ENCODE measurements at regions not wholly inside any gene's neighbourhood (a gene's known extent, or its start where the extent isn't known, plus 50 kb on each side); places are given as distances from the start of the nearest gene placed in this dataset.

DNA sequence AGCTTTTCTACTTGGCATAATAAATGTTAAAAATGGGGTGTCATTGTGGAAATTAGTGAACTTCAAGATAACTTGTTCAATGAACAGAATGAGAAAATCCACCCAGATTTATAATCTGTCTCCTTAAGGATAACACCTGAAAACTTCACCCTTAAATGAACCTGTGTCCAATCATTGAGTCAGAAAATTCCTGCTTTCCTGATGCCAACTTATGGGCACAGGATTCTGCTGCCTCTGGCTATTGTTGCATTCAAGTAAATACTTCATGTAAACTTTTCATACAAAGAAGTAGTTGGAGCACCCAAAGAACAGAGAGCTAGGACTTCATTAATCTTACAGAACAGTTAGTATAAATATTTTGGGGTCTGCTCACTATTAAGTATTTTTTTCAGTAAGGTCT is 98.9 kb upstream of the PLEKHA5 start:
- Histone ChIP-seq H3K27me3 (ENCODE audit: control insufficient read depth in 4 of 4, insufficient read depth in 4 of 4, low read length in 3 of 4) (no peaks in the 10 kb centered on the region), H3K4me3 (ENCODE audit: low read depth in 1 of 3, low read length in 3 of 3) (no peak overlapping the region), H3K36me3 (ENCODE audit: control insufficient read depth in 4 of 4, insufficient read depth in 3 of 4, low read depth in 1 of 4, low read length in 3 of 4) (no peaks in the 10 kb centered on the region), H3K4me1 (ENCODE audit: control insufficient read depth in 4 of 4, insufficient read depth in 4 of 4, low read length in 3 of 4) (no peaks in the 10 kb centered on the region), H3K9me3 (ENCODE audit: control insufficient read depth in 4 of 4, low read length in 3 of 4) (peaks cover 0 to 7% (median 2%) of the 10 kb centered on the region in 4 donors), H3K9ac (ENCODE audit: low read depth in 1 of 2, low read length in 2 of 2) (no peak overlapping the region), H3K27ac (ENCODE audit: low read depth in 1 of 2, low read length in 2 of 2) (no peak overlapping the region)
- no peak for DNase-seq (ENCODE audit: low spot score)
- TF ChIP-seq TAF1 (conservative IDR thresholded peaks at IDR 0.05) (no peak), GABPA (IDR thresholded peaks at IDR 0.05 in 1 of 2, conservative IDR thresholded peaks at IDR 0.05 in 1 of 2) (no peak), RXRA (IDR thresholded peaks at IDR 0.05) (no peak), YY1 (IDR thresholded peaks at IDR 0.05) (no peak), JUND (IDR thresholded peaks at IDR 0.05) (no peak), SP1 (IDR thresholded peaks at IDR 0.05) (no peak), EGR1 (IDR thresholded peaks at IDR 0.05; ENCODE audit: low read depth in 2 of 2) (no peak), HNF4A (conservative IDR thresholded peaks at IDR 0.05) (no peak)
- TF ChIP-seq, protein P1, sequence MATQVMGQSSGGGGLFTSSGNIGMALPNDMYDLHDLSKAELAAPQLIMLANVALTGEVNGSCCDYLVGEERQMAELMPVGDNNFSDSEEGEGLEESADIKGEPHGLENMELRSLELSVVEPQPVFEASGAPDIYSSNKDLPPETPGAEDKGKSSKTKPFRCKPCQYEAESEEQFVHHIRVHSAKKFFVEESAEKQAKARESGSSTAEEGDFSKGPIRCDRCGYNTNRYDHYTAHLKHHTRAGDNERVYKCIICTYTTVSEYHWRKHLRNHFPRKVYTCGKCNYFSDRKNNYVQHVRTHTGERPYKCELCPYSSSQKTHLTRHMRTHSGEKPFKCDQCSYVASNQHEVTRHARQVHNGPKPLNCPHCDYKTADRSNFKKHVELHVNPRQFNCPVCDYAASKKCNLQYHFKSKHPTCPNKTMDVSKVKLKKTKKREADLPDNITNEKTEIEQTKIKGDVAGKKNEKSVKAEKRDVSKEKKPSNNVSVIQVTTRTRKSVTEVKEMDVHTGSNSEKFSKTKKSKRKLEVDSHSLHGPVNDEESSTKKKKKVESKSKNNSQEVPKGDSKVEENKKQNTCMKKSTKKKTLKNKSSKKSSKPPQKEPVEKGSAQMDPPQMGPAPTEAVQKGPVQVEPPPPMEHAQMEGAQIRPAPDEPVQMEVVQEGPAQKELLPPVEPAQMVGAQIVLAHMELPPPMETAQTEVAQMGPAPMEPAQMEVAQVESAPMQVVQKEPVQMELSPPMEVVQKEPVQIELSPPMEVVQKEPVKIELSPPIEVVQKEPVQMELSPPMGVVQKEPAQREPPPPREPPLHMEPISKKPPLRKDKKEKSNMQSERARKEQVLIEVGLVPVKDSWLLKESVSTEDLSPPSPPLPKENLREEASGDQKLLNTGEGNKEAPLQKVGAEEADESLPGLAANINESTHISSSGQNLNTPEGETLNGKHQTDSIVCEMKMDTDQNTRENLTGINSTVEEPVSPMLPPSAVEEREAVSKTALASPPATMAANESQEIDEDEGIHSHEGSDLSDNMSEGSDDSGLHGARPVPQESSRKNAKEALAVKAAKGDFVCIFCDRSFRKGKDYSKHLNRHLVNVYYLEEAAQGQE (IDR thresholded peaks at IDR 0.05), result no peak
- TF ChIP-seq, protein P2, sequence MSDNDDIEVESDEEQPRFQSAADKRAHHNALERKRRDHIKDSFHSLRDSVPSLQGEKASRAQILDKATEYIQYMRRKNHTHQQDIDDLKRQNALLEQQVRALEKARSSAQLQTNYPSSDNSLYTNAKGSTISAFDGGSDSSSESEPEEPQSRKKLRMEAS (IDR thresholded peaks at IDR 0.05), result no peak
- TF ChIP-seq, protein P3, sequence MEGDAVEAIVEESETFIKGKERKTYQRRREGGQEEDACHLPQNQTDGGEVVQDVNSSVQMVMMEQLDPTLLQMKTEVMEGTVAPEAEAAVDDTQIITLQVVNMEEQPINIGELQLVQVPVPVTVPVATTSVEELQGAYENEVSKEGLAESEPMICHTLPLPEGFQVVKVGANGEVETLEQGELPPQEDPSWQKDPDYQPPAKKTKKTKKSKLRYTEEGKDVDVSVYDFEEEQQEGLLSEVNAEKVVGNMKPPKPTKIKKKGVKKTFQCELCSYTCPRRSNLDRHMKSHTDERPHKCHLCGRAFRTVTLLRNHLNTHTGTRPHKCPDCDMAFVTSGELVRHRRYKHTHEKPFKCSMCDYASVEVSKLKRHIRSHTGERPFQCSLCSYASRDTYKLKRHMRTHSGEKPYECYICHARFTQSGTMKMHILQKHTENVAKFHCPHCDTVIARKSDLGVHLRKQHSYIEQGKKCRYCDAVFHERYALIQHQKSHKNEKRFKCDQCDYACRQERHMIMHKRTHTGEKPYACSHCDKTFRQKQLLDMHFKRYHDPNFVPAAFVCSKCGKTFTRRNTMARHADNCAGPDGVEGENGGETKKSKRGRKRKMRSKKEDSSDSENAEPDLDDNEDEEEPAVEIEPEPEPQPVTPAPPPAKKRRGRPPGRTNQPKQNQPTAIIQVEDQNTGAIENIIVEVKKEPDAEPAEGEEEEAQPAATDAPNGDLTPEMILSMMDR (IDR thresholded peaks at IDR 0.05; ENCODE audit: low read depth, low read length, missing input control), result no peak

DNA sequence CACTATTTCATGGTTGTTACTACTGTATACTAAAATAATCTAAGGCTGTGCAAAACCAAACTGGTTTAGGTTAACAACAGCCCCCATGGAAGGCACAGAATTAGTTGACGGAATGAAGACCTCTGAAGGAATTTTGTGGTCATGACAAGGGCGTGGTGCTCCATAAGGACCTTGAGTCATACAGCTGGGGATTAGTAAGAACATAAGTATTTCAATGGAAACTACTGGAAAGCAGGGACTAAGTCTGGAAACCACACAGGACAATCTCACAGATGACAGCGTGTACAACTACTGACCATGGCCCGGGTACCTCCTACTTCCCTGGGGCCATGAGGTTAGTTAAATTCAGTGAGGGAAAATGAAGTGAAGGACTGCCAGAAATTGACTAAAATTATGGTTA is 98.5 kb upstream of the PLEKHA5 start:
- H3K36me3 ChIP-seq (ENCODE audit: control insufficient read depth in 4 of 4, insufficient read depth in 3 of 4, low read depth in 1 of 4, low read length in 3 of 4), result no peaks in the 10 kb centered on the region
- peaks cover 0 to 7% (median 2%) of the 10 kb centered on the region in 4 donors for H3K9me3 ChIP-seq (ENCODE audit: control insufficient read depth in 4 of 4, low read length in 3 of 4)
- no peaks in the 10 kb centered on the region for H3K27me3 ChIP-seq (ENCODE audit: control insufficient read depth in 4 of 4, insufficient read depth in 4 of 4, low read length in 3 of 4)
- no peak overlapping the region for H3K27ac ChIP-seq (ENCODE audit: low read depth in 1 of 2, low read length in 2 of 2)
- DNase-seq (ENCODE audit: low spot score), result no peak
- 93% methylated on average over 4 of the region's 4 CpGs for WGBS
- H3K4me1 ChIP-seq (ENCODE audit: control insufficient read depth in 4 of 4, insufficient read depth in 4 of 4, low read length in 3 of 4), result no peaks in the 10 kb centered on the region
- H3K9ac ChIP-seq (ENCODE audit: low read depth in 1 of 2, low read length in 2 of 2), result no peak overlapping the region
- TF ChIP-seq RXRA (IDR thresholded peaks at IDR 0.05) (no peak), JUND (IDR thresholded peaks at IDR 0.05) (no peak), HNF4G (IDR thresholded peaks at IDR 0.05) (no peak), TAF1 (conservative IDR thresholded peaks at IDR 0.05) (no peak), FOXA2 (IDR thresholded peaks at IDR 0.05) (no peak), FOXA1 (IDR thresholded peaks at IDR 0.05) (no peak), RAD21 (IDR thresholded peaks at IDR 0.05) (no peak), YY1 (IDR thresholded peaks at IDR 0.05) (no peak), HNF4A (conservative IDR thresholded peaks at IDR 0.05) (no peak), NR2F2 (IDR thresholded peaks at IDR 0.05) (no peak), SP1 (IDR thresholded peaks at IDR 0.05) (no peak), GABPA (IDR thresholded peaks at IDR 0.05 in 1 of 2, conservative IDR thresholded peaks at IDR 0.05 in 1 of 2) (no peak)
- TF ChIP-seq, protein P1 (IDR thresholded peaks at IDR 0.05), result no peak
- TF ChIP-seq, protein P4, sequence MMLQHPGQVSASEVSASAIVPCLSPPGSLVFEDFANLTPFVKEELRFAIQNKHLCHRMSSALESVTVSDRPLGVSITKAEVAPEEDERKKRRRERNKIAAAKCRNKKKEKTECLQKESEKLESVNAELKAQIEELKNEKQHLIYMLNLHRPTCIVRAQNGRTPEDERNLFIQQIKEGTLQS (IDR thresholded peaks at IDR 0.05), result no peak
- TF ChIP-seq, protein P5, sequence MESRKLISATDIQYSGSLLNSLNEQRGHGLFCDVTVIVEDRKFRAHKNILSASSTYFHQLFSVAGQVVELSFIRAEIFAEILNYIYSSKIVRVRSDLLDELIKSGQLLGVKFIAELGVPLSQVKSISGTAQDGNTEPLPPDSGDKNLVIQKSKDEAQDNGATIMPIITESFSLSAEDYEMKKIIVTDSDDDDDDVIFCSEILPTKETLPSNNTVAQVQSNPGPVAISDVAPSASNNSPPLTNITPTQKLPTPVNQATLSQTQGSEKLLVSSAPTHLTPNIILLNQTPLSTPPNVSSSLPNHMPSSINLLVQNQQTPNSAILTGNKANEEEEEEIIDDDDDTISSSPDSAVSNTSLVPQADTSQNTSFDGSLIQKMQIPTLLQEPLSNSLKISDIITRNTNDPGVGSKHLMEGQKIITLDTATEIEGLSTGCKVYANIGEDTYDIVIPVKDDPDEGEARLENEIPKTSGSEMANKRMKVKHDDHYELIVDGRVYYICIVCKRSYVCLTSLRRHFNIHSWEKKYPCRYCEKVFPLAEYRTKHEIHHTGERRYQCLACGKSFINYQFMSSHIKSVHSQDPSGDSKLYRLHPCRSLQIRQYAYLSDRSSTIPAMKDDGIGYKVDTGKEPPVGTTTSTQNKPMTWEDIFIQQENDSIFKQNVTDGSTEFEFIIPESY (IDR thresholded peaks at IDR 0.05), result no peak
- TF ChIP-seq, protein P3 (IDR thresholded peaks at IDR 0.05; ENCODE audit: low read depth, low read length, missing input control), result no peak
- H3K4me3 ChIP-seq (ENCODE audit: low read depth in 1 of 3, low read length in 3 of 3), result no peak overlapping the region

Measured in liver (tissue), 8 donors.